Testis (tissue), 2 donors: ENCODE measurements at regions not wholly inside any gene's neighbourhood (a gene's known extent, or its start where the extent isn't known, plus 50 kb on each side); places are given as distances from the start of the nearest gene placed in this dataset.

Experiments
- POLR2A ChIP-seq: fragments of 450-650 bp; IDR thresholded peaks from one replicate; pipeline ENCODE4 v1.6.1; 2017; ENCODE audit warnings: antibody characterized with exemption, mild to moderate bottlenecking, moderate library complexity
- TF ChIP-seq, protein P1 (sequence below), 3 experiments: fragments of 450-650 bp in 2 of 3; fragments of 200-600 bp in 1 of 3; sonication (generic) in 1 of 3; IDR thresholded peaks; one replicate each; pipeline ENCODE4 v1.5.1; 2016 to 2019; ENCODE audit warnings: antibody characterized with exemption in 3 of 3, mild to moderate bottlenecking in 2 of 3, moderate library complexity in 1 of 3

DNA sequence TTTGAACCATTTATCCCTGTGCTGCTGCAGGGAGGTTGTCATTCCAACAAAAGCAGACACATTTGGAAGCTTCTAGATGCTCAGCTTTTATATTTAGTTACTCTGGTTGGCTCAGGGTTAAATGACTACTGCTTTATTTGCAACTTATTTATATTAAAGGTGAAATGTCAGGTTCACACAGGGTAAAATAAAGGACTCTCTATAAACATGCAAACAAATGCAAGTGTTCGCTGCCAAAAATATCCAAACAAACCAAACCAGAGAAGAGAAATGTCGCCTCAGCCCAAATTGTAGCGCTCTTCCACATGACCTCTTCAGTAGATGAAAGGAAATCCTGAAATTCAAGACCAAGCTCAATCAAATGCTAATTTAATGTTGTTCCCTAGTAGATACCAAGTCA lies 57.0 kb upstream of the LIFR start:
- TF ChIP-seq, protein P1, sequence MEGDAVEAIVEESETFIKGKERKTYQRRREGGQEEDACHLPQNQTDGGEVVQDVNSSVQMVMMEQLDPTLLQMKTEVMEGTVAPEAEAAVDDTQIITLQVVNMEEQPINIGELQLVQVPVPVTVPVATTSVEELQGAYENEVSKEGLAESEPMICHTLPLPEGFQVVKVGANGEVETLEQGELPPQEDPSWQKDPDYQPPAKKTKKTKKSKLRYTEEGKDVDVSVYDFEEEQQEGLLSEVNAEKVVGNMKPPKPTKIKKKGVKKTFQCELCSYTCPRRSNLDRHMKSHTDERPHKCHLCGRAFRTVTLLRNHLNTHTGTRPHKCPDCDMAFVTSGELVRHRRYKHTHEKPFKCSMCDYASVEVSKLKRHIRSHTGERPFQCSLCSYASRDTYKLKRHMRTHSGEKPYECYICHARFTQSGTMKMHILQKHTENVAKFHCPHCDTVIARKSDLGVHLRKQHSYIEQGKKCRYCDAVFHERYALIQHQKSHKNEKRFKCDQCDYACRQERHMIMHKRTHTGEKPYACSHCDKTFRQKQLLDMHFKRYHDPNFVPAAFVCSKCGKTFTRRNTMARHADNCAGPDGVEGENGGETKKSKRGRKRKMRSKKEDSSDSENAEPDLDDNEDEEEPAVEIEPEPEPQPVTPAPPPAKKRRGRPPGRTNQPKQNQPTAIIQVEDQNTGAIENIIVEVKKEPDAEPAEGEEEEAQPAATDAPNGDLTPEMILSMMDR (IDR thresholded peaks at IDR 0.05): no peak
- TF ChIP-seq POLR2A: no peak
